ENCODE measurements at regions not wholly inside any gene's neighbourhood (a gene's known extent, or its start where the extent isn't known, plus 50 kb on each side); places are given as distances from the start of the nearest gene placed in this dataset.

DNA sequence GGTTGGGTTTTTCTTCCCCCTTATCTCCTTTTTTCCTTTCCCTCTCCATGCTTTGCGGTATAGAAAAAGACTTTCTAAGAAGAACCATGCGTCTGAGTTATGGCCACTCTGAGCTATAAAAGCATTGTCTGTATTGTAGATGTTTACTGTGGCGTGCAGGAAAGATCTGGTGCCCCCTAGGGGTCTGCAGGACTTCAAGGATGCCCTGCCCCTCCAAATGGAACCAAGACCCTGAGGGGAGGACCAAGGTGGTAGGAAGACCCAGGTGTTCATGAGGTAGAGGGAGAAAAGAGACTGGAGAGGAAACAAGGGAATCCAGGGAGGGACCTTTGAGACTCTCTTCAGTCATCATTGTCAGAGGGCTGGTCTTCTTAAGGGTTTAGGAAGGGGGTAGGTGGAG lies 68.8 kb downstream of the CYP26A1 start:
- TF ChIP-seq, protein P1, sequence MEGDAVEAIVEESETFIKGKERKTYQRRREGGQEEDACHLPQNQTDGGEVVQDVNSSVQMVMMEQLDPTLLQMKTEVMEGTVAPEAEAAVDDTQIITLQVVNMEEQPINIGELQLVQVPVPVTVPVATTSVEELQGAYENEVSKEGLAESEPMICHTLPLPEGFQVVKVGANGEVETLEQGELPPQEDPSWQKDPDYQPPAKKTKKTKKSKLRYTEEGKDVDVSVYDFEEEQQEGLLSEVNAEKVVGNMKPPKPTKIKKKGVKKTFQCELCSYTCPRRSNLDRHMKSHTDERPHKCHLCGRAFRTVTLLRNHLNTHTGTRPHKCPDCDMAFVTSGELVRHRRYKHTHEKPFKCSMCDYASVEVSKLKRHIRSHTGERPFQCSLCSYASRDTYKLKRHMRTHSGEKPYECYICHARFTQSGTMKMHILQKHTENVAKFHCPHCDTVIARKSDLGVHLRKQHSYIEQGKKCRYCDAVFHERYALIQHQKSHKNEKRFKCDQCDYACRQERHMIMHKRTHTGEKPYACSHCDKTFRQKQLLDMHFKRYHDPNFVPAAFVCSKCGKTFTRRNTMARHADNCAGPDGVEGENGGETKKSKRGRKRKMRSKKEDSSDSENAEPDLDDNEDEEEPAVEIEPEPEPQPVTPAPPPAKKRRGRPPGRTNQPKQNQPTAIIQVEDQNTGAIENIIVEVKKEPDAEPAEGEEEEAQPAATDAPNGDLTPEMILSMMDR (IDR thresholded peaks at IDR 0.05): no peak
- TF ChIP-seq POLR2A (IDR thresholded peaks at IDR 0.05): no peak

All from esophagus squamous epithelium (tissue), 4 donors.